Glutamatergic neuron (in vitro differentiated cells): ENCODE measurements at regions not wholly inside any gene's neighbourhood (a gene's known extent, or its start where the extent isn't known, plus 50 kb on each side); places are given as distances from the start of the nearest gene placed in this dataset.

Source experiments
- DNase-seq: peaks from one replicate; pipeline ENCODE4 v3.0.0; 2022
- H3K27ac Mint-ChIP-seq: one replicate; pipeline ENCODE4 v1.8.0; 2020; ENCODE audit warnings: mild to moderate bottlenecking, mixed read lengths, inconsistent platforms; ENCODE audit not compliant: unreplicated experiment
- H3K27me3 Mint-ChIP-seq: one replicate; pipeline ENCODE4 v1.8.0; 2020; ENCODE audit warnings: mild to moderate bottlenecking, moderate library complexity, mixed read lengths, inconsistent platforms; ENCODE audit not compliant: unreplicated experiment
- H3K36me3 Mint-ChIP-seq: one replicate; pipeline ENCODE4 v1.8.0; 2020; ENCODE audit warnings: mild to moderate bottlenecking, mixed read lengths, inconsistent platforms; ENCODE audit not compliant: unreplicated experiment
- H3K4me1 Mint-ChIP-seq: one replicate; pipeline ENCODE4 v1.8.0; 2020; ENCODE audit warnings: mild to moderate bottlenecking, low read depth, mixed read lengths, inconsistent platforms; ENCODE audit not compliant: unreplicated experiment
- H3K4me3 Mint-ChIP-seq: one replicate; pipeline ENCODE4 v1.8.0; 2020; ENCODE audit warnings: mild to moderate bottlenecking, mixed read lengths, inconsistent platforms; ENCODE audit not compliant: unreplicated experiment
- H3K9me3 Mint-ChIP-seq: one replicate; pipeline ENCODE4 v1.8.0; 2020; ENCODE audit warnings: mild to moderate bottlenecking, moderate library complexity, mixed read lengths, inconsistent platforms; ENCODE audit not compliant: unreplicated experiment
- TF ChIP-seq, protein P1 (sequence below): fragments of 200-600 bp; sonication (generic); IDR thresholded peaks from one replicate; pipeline ENCODE4 v1.5.0; 2021; ENCODE audit not compliant: partially characterized antibody, unreplicated experiment

DNA sequence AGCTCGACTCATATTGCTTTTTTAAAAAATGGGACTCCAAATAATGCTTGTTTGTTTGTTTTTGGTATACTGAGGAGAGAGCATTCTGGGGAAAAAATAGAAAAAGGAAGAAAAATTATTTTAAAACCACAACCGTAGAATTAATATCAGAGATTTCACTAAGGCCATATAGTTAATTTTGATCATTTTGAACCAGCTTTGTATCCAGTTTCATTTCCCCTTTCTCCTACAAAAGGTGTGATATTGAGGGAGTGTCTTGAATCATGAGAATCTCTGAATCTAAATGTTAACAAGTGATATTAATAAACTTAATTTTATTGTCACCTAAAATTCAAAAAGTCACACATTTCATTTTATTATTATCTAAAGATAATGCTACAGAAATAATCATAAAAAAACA lies 198.5 kb upstream of the GALNT5 start:
- Mint-ChIP-seq H3K9me3 (no peaks in the 10 kb centered on the region), H3K27ac (no peak overlapping the region), H3K4me1 (peaks cover 10% of the 10 kb centered on the region), H3K27me3 (no peaks in the 10 kb centered on the region), H3K36me3 (no peaks in the 10 kb centered on the region), H3K4me3 (no peak overlapping the region)
- no peak for DNase-seq
- TF ChIP-seq, protein P1, sequence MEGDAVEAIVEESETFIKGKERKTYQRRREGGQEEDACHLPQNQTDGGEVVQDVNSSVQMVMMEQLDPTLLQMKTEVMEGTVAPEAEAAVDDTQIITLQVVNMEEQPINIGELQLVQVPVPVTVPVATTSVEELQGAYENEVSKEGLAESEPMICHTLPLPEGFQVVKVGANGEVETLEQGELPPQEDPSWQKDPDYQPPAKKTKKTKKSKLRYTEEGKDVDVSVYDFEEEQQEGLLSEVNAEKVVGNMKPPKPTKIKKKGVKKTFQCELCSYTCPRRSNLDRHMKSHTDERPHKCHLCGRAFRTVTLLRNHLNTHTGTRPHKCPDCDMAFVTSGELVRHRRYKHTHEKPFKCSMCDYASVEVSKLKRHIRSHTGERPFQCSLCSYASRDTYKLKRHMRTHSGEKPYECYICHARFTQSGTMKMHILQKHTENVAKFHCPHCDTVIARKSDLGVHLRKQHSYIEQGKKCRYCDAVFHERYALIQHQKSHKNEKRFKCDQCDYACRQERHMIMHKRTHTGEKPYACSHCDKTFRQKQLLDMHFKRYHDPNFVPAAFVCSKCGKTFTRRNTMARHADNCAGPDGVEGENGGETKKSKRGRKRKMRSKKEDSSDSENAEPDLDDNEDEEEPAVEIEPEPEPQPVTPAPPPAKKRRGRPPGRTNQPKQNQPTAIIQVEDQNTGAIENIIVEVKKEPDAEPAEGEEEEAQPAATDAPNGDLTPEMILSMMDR, result no peak

DNA sequence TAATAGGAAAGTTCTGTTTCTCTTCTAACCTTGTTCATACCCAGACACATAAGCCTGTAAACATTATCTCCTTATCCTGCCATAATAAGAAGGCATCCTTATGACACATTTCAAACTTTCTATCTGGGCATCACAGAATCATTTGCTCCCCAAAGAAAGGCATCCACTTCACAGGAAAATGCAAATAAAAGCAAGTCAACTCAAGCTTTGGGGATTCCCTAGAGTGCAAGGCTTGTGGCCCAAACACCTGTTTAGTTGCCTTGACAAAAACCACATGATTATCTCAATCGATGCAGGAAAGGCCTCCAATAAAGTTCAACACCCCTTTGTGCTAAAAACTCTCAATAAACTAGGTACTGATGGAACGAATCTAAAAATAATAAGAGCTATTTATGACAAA lies 195.7 kb upstream of the GALNT5 start:
- Mint-ChIP-seq H3K36me3 (no peaks in the 10 kb centered on the region), H3K4me1 (peaks cover 2% of the 10 kb centered on the region)

DNA sequence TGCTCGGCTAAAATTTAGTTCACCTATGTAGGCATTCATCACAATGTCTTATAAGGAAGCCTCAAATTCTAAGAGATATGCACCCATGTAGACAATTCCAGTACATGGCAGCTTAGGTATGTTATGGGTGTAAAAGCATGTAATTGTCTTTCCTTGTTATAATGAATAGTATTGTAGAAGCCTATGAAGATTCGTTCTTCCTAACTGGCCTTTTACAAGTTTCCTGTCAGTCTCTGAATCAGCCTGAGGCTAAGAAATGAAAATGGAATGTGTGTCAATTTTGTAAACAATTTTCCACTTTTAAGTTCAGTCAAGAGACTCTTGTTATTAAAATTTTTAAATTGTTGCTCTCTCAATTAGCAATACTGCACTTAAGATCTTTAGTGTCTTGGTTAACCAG lies 189.9 kb upstream of the GALNT5 start:
- Mint-ChIP-seq H3K9me3 (peaks cover 2% of the 10 kb centered on the region), H3K27ac (no peak overlapping the region), H3K27me3 (peaks cover 2% of the 10 kb centered on the region), H3K36me3 (no peaks in the 10 kb centered on the region), H3K4me3 (no peak overlapping the region), H3K4me1 (no peaks in the 10 kb centered on the region)
- TF ChIP-seq, protein P1, result no peak
- DNase-seq, result no peak

More for the DNA sequence above, 195.7 kb upstream of the GALNT5 start:
- no peak overlapping the region for H3K27ac Mint-ChIP-seq
- H3K9me3 Mint-ChIP-seq, result no peaks in the 10 kb centered on the region
- no peak overlapping the region for H3K4me3 Mint-ChIP-seq
- DNase-seq, result no peak
- TF ChIP-seq, protein P1, result no peak
- no peaks in the 10 kb centered on the region for H3K27me3 Mint-ChIP-seq

DNA sequence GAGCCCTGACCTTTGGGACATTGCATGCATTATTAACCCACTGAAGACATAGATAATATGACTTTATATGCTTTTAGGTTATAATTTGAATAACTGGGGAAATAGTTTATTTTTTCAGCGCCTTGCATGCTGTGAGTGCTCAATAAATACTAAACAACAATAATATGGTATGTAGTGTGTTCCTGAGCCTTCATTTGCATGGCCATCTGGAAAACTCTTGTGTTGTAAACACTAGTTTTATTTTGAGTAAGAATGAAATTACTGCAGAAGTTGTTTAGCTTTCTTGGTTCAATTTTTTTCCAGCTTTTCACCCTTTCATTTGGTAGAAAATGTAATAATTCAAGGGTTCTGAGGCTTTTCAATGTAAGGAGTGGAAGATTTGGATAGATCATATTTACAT lies 189.3 kb upstream of the GALNT5 start:
- no peaks in the 10 kb centered on the region for H3K36me3 Mint-ChIP-seq
- H3K9me3 Mint-ChIP-seq, result peaks cover 5% of the 10 kb centered on the region
- H3K27me3 Mint-ChIP-seq, result peaks cover 2% of the 10 kb centered on the region
- H3K4me1 Mint-ChIP-seq, result no peaks in the 10 kb centered on the region
- no peak overlapping the region for H3K27ac Mint-ChIP-seq
- TF ChIP-seq, protein P1, result no peak
- H3K4me3 Mint-ChIP-seq, result no peak overlapping the region
- DNase-seq, result no peak

DNA sequence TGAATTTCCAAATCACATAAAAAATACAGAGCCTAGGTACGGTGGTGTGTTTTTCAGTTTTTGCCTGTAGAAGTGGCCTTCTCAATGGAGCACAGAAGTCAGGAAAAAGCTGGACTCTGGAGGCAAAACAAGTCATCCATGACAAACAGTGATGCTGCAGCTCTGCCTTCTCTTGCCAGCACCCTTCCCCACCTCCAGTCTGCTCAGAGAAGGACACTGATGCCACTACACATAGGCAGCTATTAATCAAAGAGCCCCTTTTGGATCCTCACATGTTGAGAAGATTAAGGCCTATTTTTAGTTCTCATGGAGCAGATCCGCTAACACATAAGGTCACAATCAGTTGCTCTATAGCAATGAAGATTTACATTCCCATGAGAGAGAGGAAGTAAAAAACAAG lies 181.6 kb upstream of the GALNT5 start:
- no peak overlapping the region for H3K27ac Mint-ChIP-seq
- H3K4me1 Mint-ChIP-seq, result no peaks in the 10 kb centered on the region
- no peaks in the 10 kb centered on the region for H3K36me3 Mint-ChIP-seq
- TF ChIP-seq, protein P1, result no peak
- no peak for DNase-seq
- H3K27me3 Mint-ChIP-seq, result no peaks in the 10 kb centered on the region
- H3K4me3 Mint-ChIP-seq, result no peak overlapping the region
- peaks cover 2% of the 10 kb centered on the region for H3K9me3 Mint-ChIP-seq
